ENCODE measurements at regions not wholly inside any gene's neighbourhood (a gene's known extent, or its start where the extent isn't known, plus 50 kb on each side); places are given as distances from the start of the nearest gene placed in this dataset.

DNA sequence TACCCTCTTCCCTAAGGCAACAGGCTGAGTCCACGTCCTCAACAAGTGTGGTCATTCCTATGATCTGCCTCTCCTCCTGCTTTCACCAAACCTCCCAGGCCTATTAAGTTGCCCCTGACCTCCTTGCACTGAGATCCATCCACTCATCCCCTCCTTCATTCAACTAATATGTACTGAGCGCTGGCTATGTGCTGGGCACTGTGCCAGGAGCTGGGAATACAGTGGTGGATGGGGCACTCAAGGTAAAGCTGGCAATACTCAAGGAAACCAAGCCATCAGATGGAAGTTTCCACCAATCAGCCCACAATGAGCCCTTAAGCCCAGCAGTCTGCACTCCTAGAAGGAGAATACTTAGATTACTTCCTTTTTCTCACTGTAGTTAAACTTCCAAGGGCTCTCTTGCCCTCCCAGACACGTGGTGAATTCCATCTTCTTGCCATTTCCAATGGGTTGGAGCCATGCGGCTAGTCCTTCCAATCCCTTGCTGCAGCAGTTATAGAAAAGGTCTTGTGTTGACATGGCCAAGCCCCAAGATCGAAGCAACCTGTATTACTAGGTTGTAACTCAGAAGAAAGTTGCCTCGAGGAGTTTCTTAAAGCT lies 279.9 kb upstream of the RUNX1 start:
- no peak for DNase-seq

DNA sequence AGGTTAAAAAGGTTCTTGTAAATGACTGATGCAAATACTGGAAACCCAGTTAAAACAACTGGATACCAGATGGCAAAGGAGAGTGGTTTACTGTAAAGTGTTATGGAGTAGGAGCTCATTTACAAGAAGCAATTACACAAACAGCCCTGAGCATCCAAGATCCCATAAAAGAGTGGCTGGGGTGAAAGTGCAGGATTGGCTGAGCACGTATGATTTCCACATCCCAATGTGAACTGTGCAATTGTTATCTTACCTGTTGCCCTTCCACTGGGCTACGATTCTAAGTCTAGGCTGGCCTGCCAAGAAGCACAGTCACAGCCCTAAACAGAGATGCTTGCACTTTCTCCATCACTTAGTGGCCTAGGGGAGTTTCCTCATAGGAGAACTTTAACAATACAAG lies 277.6 kb upstream of the RUNX1 start:
- DNase-seq = no peak

DNA sequence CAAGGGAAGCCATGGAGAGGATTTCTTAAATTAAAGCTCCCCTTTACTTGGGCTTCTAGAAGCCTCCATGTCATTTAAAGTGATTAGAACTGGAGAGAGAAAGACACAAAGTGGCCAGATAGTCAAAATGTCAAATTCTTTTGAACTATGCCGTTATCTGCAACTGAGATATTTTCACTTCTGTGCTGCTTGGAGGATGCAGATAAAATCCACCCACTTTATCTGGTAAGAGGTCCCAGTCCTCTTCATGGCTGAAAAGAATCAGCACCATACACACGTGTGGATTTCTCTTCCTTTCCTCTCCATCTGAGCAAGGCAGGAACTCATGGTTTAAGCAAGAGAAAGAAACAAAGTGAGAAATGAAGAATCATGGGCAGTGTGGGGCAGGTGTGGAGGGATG lies 276.9 kb upstream of the RUNX1 start:
- no peak for DNase-seq

DNA sequence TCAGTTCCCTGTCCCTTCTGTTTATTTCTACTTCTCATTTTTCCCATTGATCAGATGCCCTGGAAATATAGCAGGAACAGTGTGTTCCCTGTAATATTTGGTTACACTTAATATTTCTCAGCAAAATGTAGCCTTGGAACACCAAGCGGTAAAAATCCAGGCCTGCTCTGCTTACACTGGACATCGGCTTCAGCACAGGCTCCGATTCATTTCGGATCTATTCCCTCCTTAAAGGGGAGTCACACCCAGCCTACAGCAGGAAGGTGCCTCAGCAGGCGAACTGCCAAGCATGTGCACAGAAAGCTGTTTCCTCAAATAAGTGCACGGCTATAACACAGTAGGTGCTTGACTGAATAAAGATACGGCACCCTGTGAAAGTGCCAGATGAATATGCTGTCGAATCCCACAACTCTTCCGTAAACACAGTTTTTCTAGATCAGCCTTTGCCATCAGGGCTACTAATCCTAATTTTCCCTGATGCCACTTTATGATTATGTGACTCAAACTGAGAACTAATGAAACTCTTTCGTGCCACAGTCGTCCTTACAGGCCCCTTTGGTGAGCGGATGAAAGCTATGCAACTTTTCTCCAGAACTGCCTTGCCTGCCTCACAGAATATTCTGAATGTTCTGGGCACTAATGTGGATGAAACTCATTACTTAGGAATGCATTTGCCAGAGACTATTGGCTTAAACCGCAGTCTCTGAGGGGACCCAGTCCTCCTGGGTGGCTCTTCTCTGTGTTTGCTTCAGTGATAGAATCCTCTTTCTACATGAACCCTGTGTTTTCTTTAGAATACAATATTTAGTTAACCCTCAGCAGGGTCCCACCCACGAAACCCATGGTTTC lies 275.5 kb upstream of the RUNX1 start:
- no peak for DNase-seq

DNA sequence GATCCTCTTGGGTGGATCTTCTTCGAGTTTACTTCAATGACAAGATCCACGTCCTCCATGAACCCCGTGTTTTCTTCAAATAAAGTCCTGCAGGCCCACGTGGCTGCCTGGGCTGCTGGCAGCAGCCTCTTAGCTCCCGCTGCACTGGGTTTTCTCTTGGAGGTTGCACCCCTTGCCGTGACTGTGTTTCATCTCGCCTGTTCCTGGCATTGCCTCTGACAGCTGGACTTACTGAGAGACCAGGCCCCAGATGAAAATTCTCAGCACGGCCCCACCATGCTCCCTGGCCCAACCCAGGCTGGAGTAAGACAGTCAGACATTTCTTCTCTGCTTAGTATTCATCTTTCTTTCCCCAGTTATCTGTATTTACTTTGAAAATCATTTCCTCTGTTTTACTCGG lies 274.8 kb upstream of the RUNX1 start:
- no peak for DNase-seq

DNA sequence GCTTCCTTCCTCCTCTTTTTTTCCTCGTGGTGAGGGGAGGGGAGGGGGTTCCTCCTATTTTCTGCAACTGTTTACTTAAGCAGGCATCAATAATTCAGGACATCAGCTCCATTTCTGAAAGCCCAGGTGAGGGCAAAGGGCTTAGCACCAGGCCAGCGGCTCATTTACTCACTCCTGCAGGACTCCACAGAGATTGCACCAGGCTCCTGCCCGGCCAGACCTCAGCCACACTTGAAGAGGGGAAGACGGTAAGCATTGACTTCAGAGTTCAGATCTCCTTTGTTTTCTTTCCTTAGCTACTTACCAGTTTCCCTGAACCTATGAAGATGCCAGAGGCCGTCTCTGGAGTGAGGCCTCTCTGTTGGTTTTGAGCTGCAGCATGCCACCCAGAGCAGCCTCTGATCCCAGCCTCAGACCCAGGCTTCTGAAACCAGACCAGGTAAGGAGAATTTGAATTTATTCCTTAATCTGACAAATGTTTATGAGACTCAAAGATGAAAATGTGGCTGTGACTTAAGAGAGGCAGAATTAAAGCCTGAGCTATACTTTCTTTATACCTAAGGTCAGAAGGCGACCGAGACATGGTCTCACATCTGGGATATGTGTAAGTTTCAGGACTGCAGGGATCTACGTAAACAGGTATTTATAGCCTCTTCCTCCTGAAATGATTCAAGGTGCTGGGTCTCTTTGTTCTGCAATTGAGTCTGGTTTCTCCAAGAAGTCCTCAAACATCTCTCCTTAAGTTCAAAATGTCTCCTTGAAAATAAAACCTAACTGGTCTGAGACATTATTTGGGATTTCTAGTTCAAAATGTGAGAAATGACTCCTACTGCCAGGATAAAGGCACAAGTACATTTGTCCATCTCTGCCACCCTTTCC lies 272.5 kb upstream of the RUNX1 start:
- DNase-seq = no peak

DNA sequence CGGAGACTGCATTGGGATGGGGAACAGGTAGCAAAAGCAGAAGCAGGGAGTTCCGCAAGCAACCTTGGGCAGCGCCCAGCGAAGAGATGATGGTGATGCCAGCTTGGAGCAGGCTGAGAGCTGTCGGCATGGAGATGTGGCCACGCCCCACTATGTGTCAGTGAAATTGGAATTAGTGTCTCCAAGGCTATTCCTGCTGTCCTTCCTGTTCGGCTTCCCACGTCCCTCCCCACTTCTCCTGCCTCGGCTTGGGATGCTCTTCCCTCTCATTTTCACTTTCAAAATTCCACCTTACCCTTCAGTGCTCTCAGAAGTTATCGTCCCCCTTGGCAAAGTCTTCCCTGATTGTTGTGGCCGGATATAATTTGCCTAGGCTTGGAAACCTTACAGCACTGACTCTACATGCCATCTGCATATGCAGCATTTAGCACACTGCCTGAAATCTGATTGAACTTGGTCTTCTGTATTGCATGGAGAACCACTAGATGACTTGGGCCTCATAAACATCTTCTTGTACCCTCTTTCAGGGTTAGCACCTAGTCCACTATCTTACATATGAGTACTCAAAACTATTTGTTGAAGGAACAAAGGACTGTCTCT lies 270.7 kb upstream of the RUNX1 start:
- no peak for DNase-seq

DNA sequence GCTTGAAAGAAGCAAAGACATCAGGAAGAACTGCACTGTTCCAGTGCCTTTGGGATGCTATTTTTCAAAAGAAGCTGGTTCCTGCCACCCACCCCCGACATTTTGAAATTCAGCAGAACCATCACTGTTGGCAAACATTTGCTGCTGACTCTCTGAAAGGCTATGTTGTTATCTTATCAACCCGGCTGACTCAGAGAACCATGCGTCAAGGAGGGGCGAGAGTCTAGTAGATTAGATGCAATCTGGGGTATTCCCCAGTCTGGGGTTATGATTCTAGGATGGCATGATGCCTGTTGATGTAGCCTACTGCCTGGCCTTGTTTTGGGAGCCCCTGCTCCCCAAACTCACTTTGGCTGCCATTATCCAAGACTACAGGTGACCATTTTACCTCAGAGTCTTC lies 267.8 kb upstream of the RUNX1 start:
- no peak for DNase-seq

DNA sequence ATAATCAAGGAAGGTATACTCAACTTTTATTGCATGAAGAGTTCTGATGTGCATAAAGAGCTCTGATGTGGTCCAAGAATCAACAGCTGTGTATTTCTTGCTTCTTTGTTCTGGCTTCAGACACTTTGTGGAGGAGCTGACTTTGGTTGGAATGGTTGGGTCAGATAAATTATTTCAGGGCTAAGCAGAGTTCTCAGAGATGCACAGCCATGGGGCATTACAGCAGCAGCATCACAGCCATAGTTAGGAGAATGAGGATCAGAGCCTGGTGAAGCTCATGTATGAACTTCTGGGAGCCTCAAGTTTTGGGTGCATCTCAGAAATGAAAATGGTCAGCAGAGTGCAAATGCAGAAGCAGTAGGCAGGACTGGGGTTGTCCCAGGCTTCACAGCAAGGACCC lies 267.4 kb upstream of the RUNX1 start:
- no peak for DNase-seq

DNA sequence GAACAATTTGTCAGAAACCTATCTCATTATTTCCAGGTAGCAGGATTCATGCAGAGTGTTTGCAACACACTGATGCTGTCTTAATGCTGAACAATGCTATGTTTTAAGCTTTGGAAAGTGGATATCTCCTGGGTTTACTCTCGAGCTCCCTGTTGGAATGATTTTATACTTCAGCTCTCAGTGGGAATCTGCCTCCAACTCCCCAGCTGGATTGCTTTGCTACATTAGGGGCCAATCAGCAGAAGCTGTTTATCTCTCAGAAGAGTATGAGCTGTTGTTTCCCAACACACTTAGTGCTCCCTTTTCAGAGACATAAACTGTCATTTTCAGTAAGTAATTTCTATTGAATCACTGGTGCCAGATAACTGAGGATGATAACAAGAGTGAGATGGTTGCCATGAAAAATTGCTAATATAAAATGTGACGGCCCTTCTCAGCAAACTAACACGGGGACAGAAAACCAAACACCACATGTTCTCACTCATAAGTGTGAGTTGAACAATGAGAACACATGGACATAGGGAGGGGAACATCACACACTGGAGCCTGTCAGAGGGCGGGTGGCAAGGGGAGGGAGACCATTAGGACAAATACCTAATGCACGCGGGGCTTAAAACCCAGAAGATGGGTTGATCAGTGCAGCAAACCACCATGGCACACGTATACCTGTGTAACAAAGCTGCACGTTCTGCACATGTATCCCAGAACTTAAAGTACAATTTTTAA lies 265.9 kb upstream of the RUNX1 start:
- no peak for DNase-seq

DNA sequence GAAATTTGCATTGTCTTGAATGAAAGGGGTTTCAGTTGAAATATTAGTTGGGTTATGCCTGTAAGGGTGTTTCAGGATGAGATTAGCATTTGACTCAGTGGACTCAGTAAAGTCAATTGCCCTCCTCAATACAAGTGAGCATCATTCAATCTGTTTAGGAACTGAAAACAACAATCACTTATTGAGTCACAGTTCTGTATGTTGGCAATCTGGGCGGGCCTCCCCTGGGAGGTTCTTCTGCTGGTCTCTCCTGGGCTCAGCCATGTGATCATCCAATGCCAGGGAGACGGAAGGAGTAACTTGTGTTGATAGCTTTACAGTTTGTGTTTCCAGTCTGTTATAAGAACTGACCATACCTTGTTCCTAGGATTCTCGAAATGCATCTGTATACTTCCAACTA lies 262.9 kb upstream of the RUNX1 start:
- no peak for DNase-seq

DNA sequence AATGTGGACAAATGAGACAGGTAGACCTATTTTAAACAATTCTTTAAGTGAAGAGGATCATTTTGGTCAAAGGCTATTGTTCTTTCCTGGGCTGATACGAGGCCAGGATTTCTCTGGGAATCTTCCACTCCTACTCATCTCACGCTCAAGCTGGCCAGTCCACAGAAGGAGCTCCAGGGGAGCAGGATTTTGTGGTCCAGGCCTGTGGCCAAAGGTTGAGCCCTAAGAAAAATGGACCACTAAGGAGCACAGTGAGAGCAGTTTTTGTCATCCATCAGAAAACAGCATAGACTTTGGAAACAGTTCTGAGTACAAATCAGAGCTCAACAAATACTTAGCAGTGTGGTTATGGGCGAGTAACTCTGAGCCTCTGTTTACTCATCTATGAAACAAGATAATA lies 260.2 kb upstream of the RUNX1 start:
- no peak for DNase-seq

DNA sequence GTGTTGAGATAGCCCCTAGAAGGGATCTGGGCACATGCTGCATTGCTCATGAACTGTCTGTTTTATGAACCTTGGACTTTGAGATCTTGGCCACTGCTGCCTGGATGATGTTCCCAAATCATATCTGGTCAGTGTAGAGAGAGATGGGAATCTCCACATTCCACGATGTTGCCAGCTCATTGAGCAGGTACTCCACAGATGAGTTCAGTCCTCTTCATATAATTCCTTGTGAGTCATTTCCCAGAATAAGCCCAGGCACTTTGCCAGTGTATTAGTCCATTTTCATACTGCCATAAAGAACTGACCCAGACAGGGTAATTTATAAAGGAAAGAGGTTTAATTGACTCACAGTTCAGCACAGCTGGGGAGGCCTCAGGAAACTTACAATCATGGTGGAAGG lies 254.0 kb upstream of the RUNX1 start:
- DNase-seq = no peak

DNA sequence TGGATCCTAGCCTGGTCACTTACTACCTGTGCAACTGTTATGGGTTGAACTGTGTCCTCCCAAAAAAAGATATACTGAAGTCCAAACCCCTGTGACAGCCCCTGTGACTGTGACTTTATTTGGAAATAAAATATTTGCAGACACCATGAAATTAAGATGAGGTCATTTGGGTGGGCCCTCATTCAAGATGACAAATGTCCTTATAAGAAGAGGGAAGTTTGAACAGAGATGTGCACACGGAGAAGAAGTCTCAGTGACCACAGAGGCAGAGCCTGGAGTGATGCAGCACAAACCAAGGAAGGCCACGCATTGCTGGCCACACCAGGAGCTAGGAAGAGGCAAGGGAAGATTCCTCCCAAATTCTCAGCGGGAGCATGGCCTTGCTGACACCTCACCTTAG lies 249.7 kb upstream of the RUNX1 start:
- DNase-seq = no peak

DNA sequence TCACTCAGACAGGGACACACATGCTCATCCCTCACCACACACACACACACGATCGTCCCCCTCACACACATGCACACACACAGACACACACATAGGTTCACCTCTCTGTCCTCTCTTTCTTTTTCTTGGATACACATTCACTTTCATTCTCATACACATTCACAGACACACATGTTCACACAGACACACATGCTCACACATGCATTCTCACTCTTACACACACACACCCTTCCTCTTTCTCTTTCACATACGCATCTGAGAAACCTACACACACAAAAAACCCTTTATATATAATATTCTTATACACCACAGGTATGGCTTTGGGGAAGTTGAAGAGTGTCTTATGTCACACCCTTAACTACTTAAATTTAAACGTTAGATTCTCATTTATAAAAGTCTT lies 248.6 kb upstream of the RUNX1 start:
- no peak for DNase-seq

DNA sequence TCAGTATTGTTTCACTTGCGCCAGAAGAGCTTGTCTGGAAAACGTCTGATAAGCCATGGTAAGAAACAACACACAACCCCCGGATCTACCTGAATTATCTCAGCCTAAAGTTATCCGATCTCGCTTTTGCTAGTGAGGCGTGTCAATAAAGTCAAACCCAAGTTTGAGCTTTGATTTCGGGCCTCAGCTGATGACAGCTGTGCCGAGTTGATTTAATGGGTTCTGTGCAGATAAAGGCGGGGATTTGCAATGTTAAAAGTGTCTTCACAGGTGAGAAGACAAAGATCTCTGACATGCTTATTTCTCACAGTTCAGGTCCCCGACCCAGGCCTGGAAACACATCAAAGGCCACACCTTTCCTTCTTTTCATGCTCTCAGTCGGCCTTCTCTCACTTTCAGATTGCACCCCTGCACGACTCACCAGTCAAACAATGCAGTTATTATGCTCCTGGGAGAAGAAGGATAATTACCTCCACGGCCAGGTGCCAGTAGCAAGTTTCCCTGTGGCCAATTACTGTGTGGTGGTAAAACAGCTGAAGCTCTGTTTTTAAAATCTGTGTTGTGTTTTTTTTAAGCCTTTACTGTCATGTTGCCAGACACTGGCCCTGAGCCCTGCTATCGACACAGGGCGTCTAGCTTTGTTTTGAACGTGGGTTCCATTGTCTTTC lies 245.3 kb upstream of the RUNX1 start:
- DNase-seq = no peak

DNA sequence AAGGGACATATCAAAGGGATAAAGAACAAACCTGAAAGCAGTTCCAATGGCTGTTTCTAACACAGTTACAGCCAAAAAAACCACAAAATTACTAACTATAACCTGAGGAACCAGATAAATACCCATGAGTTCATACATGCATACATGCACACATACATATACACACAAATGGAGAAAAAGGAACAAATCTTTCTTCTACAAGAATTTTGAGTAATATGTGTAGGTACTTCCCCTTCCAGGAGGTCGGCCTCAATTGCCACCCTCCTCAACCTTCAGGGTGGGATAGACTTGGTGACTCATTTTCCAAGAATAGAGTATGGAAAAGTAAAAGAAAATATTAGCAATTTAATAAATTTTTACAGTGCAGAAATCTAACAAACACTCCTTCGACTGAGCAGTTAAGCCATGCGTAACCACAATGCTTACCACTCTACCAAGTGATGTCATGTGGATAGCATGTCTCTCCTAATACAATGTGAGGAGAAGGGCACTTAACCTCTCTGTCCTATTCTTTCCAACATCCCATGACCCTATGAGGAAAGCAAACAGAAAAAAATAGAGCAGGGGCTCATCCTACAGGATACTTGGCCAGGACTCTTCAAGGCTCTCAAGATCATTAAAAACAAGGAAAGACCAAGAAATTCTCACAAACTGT lies 243.0 kb upstream of the RUNX1 start:
- no peak for DNase-seq

DNA sequence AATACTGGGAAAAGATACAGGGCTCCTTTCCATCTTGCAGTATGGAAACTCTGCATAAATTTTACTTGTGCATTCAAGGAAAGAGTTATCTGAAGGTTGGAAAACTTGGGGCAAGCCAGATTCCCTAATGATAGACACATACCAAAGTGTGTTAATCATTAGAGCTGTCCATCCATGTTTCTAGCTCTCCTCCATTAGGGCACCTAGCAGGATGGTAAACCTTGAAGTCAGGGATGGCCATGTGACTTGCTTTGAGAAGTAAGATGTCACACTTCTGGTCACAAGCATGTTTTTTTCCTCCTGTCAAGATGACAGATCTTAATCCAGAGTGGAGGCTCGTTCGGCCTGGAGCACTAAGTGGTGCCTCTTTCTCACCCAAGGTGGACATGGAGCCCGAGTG lies 241.9 kb upstream of the RUNX1 start:
- no peak for DNase-seq

DNA sequence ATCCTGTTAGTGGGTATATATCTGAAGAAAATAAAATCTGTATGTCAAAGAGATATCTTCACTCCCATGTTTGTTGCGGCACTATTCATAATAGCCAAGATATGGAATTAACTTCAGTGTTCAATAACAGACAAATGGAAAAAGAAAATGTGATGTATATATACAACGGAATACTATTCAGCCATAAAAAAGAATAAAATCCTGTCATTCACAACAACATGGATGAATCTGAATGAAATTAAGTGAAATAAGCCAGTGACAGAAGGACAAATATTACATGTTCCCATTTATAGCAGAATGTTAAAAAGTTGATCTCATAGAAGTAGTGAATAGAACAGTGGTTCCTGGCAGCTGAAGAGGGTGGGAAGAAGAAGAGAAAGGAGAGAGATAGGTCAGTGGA lies 239.1 kb upstream of the RUNX1 start:
- no peak for DNase-seq

DNA sequence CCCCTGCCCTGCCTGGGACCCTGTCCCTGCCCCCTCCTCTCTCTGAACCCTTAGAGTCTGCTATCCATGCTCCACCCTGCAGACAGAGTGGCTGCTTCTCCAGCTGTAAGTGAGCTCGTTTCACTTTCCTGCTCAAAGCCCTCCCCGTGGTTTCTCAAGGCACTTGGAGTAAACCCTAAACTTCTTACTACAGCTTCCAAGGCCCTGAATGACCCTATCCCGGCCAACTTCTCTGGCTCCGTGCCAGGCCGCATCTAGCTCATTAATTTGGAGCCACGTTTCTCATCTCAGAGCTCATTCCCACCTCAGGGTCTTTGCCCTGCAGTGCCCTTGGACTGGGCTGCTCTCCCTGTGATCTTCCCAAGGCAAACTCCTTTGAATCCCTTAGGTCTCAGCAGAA lies 235.1 kb upstream of the RUNX1 start:
- DNase-seq = no peak

DNA sequence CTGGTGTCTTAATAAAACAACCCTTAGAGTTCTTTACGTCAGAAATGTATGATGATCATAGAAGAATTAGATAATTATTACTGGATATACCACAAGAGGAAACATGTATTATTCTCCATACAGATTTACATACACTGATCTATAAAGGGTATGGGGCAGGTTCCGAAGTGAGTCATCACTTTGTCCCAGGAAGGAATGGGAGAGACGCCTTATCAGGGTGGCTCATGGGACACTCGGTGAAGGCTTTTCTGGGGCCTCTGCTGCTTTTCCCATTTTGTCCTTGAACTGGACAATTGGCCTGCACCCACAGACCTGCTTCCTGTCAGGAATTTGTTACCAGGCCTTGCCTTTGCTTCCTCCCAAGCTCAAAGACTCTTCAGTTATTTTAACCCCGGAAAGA lies 233.8 kb upstream of the RUNX1 start:
- no peak for DNase-seq

DNA sequence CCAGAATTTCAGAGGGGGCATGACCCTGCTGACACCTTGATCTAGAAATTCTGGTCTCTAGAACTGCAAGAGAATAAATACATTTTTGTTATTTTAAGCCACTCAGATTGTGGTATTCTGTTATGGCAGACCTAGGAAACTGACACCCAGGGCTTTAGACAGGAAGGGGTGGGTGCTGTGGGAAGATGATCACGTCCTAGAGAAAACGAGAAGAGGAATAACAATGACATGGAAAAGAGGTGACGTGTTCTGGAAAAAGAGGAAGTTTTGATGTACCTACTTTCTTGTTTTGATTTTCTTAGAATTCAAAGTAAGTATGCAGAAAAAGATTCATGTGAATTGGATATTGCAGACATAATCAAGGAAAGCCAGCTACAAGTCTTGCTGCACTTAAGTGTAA lies 232.9 kb upstream of the RUNX1 start:
- no peak for DNase-seq
